ENCODE measurements at regions not wholly inside any gene's neighbourhood (a gene's known extent, or its start where the extent isn't known, plus 50 kb on each side); places are given as distances from the start of the nearest gene placed in this dataset.

DNA sequence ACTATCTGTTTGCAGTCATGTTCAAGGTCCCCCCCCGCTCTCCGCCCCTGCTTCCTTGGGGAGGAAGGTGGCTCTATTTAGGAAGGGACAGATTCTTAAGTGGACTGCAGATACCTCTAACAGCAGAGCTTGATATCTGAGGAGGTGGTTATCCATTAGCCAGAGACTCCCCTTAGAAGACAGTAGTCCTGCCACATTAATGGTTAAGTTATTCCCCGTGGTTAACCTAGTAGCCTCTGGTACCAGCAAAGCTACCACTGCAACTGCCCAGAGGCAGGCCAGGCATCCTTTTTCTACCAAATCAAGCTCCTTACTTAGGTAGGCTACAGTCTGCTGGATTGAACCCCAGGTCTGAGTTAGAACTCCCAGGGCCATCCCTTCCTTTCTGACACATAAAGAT lies 162.1 kb upstream of the AVPR1A start:
- TF ChIP-seq, protein P1, sequence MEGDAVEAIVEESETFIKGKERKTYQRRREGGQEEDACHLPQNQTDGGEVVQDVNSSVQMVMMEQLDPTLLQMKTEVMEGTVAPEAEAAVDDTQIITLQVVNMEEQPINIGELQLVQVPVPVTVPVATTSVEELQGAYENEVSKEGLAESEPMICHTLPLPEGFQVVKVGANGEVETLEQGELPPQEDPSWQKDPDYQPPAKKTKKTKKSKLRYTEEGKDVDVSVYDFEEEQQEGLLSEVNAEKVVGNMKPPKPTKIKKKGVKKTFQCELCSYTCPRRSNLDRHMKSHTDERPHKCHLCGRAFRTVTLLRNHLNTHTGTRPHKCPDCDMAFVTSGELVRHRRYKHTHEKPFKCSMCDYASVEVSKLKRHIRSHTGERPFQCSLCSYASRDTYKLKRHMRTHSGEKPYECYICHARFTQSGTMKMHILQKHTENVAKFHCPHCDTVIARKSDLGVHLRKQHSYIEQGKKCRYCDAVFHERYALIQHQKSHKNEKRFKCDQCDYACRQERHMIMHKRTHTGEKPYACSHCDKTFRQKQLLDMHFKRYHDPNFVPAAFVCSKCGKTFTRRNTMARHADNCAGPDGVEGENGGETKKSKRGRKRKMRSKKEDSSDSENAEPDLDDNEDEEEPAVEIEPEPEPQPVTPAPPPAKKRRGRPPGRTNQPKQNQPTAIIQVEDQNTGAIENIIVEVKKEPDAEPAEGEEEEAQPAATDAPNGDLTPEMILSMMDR (IDR thresholded peaks at IDR 0.05; ENCODE audit: low read length), result no peak
- no peak for TF ChIP-seq EZH2 (IDR thresholded peaks at IDR 0.05; ENCODE audit: borderline replicate concordance, low read length)
